Upper lobe of right lung (tissue), 1 donor: ENCODE measurements at regions not wholly inside any gene's neighbourhood (a gene's known extent, or its start where the extent isn't known, plus 50 kb on each side); places are given as distances from the start of the nearest gene placed in this dataset.
A peak's percentile ranks its signal among the peaks of the same experiment; 100 is the strongest.

ENCODE experiments used
- ATAC-seq: fragments of 200-7000 bp; cut with Tn5 transposase; one replicate; pipeline ENCODE4 v1.9.1; 2020; ENCODE audit warnings: mild to moderate bottlenecking, moderate library complexity
- DNase-seq: peaks from one replicate; pipeline ENCODE4 v3.0.0-alpha.2; 2020
- H3K27ac ChIP-seq: fragments of 200-600 bp; one replicate; pipeline ENCODE4 v1.8.0; 2022
- H3K27me3 ChIP-seq: fragments of 200-600 bp; one replicate; pipeline ENCODE4 v1.8.0; 2022; ENCODE audit warnings: mild to moderate bottlenecking
- H3K36me3 ChIP-seq: fragments of 200-600 bp; one replicate; pipeline ENCODE4 v1.8.0; 2022
- H3K4me1 ChIP-seq: fragments of 200-600 bp; one replicate; pipeline ENCODE4 v1.8.0; 2022
- H3K4me3 ChIP-seq: fragments of 200-600 bp; one replicate; pipeline ENCODE4 v1.8.0; 2022; ENCODE audit warnings: mild to moderate bottlenecking
- H3K9me3 ChIP-seq: fragments of 200-600 bp; one replicate; pipeline ENCODE4 v1.8.0; 2022
- intact Hi-C: fragments of 100-400 bp; cut with DNase I; formaldehyde crosslinking; loops from one replicate; pipeline ENCODE4 v1.11.0; 2022
- TF ChIP-seq, protein P1 (sequence below): fragments of 200-600 bp; IDR thresholded peaks from one replicate; pipeline ENCODE4 v1.8.0; 2022; ENCODE audit warnings: antibody characterized with exemption
- donor health status: DM: no; HTN: yes; CAD: no; lungs with severe emphysema.

DNA sequence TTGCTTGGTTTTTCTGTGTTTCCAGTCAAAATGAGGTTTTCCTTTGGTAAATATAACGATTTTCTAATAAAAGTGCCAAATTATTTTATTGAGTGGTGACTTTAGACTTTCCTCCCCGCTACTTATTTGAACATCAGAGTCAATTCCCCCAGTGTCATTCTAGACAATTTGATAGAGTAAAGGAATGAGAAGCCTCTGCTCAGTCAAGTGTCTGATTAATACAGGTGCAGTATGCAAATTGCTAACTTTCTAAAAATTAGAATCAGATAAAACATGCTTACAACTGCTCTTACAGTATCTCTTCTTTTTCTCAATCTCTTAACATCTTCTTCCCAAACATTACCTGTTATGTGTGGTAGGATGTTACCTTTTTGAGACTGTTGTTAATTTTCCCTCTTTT lies 148.7 kb downstream of the CD83 start:
- ATAC-seq: no peak
- H3K27ac ChIP-seq: no peak overlapping the region
- TF ChIP-seq, protein P1, sequence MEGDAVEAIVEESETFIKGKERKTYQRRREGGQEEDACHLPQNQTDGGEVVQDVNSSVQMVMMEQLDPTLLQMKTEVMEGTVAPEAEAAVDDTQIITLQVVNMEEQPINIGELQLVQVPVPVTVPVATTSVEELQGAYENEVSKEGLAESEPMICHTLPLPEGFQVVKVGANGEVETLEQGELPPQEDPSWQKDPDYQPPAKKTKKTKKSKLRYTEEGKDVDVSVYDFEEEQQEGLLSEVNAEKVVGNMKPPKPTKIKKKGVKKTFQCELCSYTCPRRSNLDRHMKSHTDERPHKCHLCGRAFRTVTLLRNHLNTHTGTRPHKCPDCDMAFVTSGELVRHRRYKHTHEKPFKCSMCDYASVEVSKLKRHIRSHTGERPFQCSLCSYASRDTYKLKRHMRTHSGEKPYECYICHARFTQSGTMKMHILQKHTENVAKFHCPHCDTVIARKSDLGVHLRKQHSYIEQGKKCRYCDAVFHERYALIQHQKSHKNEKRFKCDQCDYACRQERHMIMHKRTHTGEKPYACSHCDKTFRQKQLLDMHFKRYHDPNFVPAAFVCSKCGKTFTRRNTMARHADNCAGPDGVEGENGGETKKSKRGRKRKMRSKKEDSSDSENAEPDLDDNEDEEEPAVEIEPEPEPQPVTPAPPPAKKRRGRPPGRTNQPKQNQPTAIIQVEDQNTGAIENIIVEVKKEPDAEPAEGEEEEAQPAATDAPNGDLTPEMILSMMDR: no peak
- H3K27me3 ChIP-seq: no peaks in the 10 kb centered on the region
- no peaks in the 10 kb centered on the region for H3K4me1 ChIP-seq
- intact Hi-C loops: no loop called here
- no peak for DNase-seq
- H3K4me3 ChIP-seq: no peak overlapping the region
- H3K36me3 ChIP-seq: no peaks in the 10 kb centered on the region
- H3K9me3 ChIP-seq: peaks cover 9% of the 10 kb centered on the region

DNA sequence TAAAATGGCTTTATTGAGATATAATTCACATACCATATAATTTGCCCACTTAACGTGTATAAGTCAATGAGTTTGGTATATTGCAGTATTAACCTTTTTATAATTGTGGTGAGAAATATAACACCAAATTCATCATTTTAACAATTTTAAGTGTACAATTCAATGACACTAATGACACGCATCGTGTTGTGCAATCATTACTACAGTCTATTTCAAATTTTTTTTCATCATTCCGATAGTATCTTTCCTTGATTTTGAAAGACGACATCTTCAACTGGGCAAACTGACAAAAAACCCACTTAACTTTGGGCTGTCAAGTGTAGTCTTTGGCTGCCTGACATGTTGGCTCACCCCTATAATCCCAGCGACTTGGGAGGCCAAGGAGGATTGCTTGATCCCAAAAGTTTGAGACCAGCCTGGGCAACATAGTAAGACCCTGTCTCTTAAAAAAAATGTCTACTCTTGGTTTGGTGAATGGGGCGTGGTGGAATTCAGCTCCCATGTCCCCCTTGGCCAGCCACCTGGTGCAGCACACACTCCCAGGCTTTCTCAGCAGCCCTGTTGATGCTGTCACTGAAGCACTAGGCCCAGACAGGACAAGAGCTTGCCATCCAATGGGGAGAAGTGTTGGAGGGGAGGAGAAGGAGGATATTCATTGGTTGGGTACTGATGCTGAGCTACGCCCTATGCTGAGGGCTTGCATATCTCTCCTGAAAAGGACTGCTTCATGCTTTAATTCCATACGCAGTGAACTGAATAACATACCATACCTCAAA lies 150.5 kb downstream of the CD83 start:
- intact Hi-C loops: no loop called here
- no peaks in the 10 kb centered on the region for H3K36me3 ChIP-seq
- H3K4me3 ChIP-seq: no peak overlapping the region
- no peaks in the 10 kb centered on the region for H3K4me1 ChIP-seq
- peaks cover 9% of the 10 kb centered on the region for H3K9me3 ChIP-seq
- TF ChIP-seq, protein P1: no peak
- DNase-seq (no peak), ATAC-seq (no peak)
- H3K27me3 ChIP-seq: no peaks in the 10 kb centered on the region
- no peak overlapping the region for H3K27ac ChIP-seq

DNA sequence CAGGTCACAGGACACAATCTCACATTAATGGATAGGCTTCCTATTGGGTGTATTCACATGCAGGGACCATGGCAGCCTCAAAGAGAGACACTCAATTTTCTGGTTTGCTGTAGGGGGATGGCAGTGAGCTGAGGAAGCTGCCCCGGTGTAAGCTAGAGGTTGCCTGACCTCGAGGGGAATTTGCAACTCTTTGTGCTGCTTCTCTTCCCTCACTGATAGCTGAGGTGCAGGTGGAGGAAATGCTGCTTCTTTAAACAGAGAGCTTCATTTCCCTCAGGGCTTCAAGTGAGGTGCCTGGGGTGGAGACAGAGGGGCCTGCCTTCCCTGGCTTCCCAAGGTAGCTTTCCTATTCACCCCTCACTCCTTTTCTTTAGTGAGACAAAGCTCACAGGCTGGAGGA lies 151.9 kb downstream of the CD83 start:
- H3K36me3 ChIP-seq: no peaks in the 10 kb centered on the region
- TF ChIP-seq, protein P1: no peak
- peaks cover 1% of the 10 kb centered on the region for H3K4me1 ChIP-seq
- H3K4me3 ChIP-seq: no peak overlapping the region
- no peak for ATAC-seq
- no peak for DNase-seq
- H3K27me3 ChIP-seq: no peaks in the 10 kb centered on the region
- intact Hi-C loops: no loop called here
- H3K9me3 ChIP-seq: no peaks in the 10 kb centered on the region
- H3K27ac ChIP-seq: no peak overlapping the region

DNA sequence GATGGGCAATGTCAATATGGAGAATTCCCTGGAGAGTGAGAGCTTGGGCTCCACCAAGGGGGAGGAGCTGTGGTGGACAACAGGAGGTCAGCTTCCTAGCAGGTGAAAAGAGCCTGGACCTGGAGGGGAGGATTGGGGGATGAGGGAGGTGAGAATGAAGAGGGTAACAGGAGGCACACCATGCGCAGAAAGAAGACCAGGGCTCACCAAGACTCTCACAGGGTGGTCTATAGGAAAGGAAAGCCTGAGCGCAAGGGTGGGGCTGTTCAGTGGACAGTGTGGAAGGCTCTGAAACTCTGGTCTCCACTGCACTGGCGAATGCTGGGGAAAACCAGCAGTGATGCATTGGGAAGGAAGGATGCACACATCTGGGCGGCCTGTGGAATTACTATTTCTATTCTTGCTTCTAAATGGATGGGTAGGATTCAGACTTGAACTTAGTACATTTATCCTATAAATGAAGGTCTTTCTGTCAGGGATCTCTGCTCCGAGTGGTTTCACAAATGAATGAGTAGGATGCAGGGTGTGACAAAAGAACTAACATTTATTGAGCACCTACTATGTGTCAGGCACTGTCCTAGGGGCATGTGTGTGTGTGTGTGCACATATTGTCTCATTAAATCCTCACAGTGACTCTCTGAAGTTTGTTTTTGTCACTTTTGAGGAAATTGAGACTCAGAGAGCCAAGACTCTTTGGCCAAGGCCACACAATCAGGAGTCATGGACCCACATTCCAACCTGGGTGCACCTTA lies 152.7 kb downstream of the CD83 start:
- Histone ChIP-seq H3K9me3 (no peaks in the 10 kb centered on the region), H3K27me3 (no peaks in the 10 kb centered on the region), H3K4me3 (no peak overlapping the region), H3K4me1 (peaks cover 9% of the 10 kb centered on the region), H3K36me3 (no peaks in the 10 kb centered on the region), H3K27ac (no peak overlapping the region)
- ATAC-seq: no peak
- DNase-seq: no peak
- intact Hi-C loops: no loop called here
- TF ChIP-seq, protein P1: no peak

DNA sequence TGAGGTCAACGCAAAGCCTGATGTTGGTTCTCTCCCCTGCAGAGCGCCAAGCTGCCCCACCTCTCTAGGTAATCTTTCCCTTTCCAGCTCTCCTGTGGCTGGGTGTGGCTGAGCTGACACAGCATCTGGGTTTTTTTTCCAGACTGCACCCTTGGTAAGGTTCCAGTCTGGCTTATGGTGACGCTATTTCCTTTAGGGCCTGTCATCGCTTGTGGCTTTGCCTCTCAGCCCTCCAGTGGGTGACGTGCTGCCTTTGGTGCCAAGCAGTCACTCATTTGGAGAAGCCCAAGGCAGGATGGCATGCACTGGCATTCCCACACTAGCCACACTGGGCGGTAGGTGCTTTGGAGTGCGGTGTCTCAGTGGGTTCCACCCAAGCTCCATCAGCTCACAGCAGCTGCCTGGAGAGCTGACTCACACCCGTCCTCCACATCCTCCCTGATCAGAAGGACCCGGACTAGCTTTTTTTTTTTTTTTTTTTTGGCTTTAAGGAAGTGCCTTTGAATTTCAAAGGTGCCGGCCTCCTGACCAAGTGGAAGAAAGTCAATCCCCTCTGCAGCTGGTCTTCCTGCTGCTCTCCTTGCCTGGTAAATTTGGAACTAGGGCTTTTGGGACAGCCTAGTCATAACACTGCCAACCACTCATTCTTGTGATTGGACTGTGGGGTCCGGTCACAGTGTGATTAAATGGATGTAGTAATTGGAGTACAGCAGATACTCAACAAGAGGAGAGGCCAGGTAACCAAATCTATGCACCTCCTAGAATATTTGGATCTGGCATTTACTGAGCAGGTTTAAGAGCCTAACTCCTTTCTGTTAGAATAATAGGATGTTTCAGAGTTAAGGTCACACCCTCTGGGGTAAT lies 153.6 kb downstream of the CD83 start:
- intact Hi-C loops: no loop called here
- Histone ChIP-seq H3K27me3 (no peaks in the 10 kb centered on the region), H3K4me3 (no peak overlapping the region), H3K36me3 (no peaks in the 10 kb centered on the region), H3K27ac (no peak overlapping the region), H3K9me3 (no peaks in the 10 kb centered on the region), H3K4me1 (peaks cover 17% of the 10 kb centered on the region)
- TF ChIP-seq, protein P1: no peak
- peak; percentile 56 for ATAC-seq
- no peak for DNase-seq
